Stomach (tissue), 8 donors: ENCODE measurements at regions not wholly inside any gene's neighbourhood (a gene's known extent, or its start where the extent isn't known, plus 50 kb on each side); places are given as distances from the start of the nearest gene placed in this dataset.

Experiments used
- DNase-seq, 2 donors: peaks; one replicate each; pipeline versions ENCODE4 v3.0.0 to v3.0.0-alpha.2; 2013 to 2019
- H3K27ac ChIP-seq, 5 donors: fragments of 200-600 bp in 4 of 5; sonication (generic) in 4 of 5; one replicate each; pipeline ENCODE4 v1.5.1; 2013 to 2019; ENCODE audit warnings: mild to moderate bottlenecking in 1 of 5, moderate library complexity in 1 of 5
- H3K27me3 ChIP-seq, 3 donors: fragments of 200-600 bp; sonication (generic); one replicate each; pipeline ENCODE4 v1.5.1; 2017 to 2019; ENCODE audit warnings: mixed run types in 1 of 3
- H3K36me3 ChIP-seq, 4 donors: fragments of 200-600 bp; sonication (generic); 1 replicate in 3 of 4; 2 replicates in 1 of 4; pipeline ENCODE4 v1.5.1; 2016 to 2019
- H3K4me1 ChIP-seq, 4 donors: fragments of 200-600 bp; sonication (generic); one replicate each; pipeline ENCODE4 v1.5.1; 2016 to 2019
- H3K4me3 ChIP-seq, 4 donors: fragments of 200-600 bp; sonication (generic) in 3 of 4; one replicate each; pipeline ENCODE4 v1.5.1; 2016 to 2019; ENCODE audit warnings: mild to moderate bottlenecking in 1 of 4
- H3K9me3 ChIP-seq, 4 donors: fragments of 200-600 bp; sonication (generic); one replicate each; pipeline ENCODE4 v1.5.1; 2016 to 2019
- EP300 ChIP-seq: sonication (generic); formaldehyde crosslinking; IDR thresholded peaks from one replicate; pipeline ENCODE4 v1.6.1; 2017; ENCODE audit warnings: antibody characterized with exemption
- POLR2A ChIP-seq, 4 donors: fragments of 450-650 bp; IDR thresholded peaks; one replicate each; pipeline ENCODE4 v1.6.1; 2016; ENCODE audit warnings: antibody characterized with exemption in 4 of 4, control low read depth in 2 of 4, mild to moderate bottlenecking in 1 of 4, moderate library complexity in 1 of 4
- POLR2AphosphoS5 ChIP-seq, 3 donors: sonication (generic); formaldehyde crosslinking; IDR thresholded peaks; one replicate each; pipeline ENCODE4 v1.6.1; 2016; ENCODE audit warnings: antibody characterized with exemption in 3 of 3
- WGBS, 5 donors: extraction: QIAGEN DNeasy Blood & Tissue Kit in 3 of 5; methylation state at CpG; one replicate each; pipeline versions ENCODE4 v1.1.5 to v1.1.7; 2013 to 2018; 5-methylcytosine and 5-hydroxymethylcytosine counted together
- intact Hi-C: fragments of 100-400 bp; cut with DNase I; formaldehyde crosslinking; loops from one replicate; pipeline ENCODE4 v1.15.1; 2023; ENCODE audit warnings: low total_unique reads
- TF ChIP-seq, protein P1 (sequence below), 7 experiments: fragments of 450-650 bp in 4 of 7; fragments of 200-600 bp in 3 of 7; sonication (generic) in 3 of 7; IDR thresholded peaks; one replicate each; pipeline ENCODE4 v1.5.1; 2016 to 2019; ENCODE audit warnings: antibody characterized with exemption in 7 of 7, control low read depth in 2 of 7, mild to moderate bottlenecking in 1 of 7
- donor health status: healthy with polysubstance abuse.
- donor health status: Bipolar disorder and iron deficiency.
- donor health status: healthy.

DNA sequence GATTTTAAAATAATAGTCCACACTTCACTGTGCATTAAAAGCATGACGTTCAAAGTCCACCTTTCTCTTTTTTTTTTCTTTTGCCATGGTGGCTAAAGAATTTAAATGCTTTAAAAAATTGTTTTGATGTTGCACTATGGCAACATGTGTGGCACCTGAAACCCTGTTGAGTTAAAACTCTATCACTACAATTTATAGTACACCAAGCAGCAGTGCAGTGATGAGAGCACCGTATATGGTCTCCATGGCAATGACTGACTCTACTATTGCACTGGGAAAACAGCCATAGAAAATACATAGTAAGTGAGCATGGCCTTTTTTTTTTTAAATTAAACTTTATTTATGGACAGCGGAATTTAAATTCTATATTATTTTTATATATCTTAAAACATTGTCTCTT lies 298.8 kb downstream of the FIGN start:
- DNase-seq: peak in 1 of 2 donors; percentile 9
- WGBS, 5 donors: 58 to 71% (median 69%) methylated on average over 3 of the region's 3 CpGs
- Histone ChIP-seq H3K27me3 (no peaks in the 10 kb centered on the region), H3K4me1 (no peaks in the 10 kb centered on the region), H3K4me3 (no peak overlapping the region), H3K9me3 (no peaks in the 10 kb centered on the region), H3K27ac (no peak overlapping the region), H3K36me3 (no peaks in the 10 kb centered on the region)
- intact Hi-C loops: no loop called here
- TF ChIP-seq, protein P1, sequence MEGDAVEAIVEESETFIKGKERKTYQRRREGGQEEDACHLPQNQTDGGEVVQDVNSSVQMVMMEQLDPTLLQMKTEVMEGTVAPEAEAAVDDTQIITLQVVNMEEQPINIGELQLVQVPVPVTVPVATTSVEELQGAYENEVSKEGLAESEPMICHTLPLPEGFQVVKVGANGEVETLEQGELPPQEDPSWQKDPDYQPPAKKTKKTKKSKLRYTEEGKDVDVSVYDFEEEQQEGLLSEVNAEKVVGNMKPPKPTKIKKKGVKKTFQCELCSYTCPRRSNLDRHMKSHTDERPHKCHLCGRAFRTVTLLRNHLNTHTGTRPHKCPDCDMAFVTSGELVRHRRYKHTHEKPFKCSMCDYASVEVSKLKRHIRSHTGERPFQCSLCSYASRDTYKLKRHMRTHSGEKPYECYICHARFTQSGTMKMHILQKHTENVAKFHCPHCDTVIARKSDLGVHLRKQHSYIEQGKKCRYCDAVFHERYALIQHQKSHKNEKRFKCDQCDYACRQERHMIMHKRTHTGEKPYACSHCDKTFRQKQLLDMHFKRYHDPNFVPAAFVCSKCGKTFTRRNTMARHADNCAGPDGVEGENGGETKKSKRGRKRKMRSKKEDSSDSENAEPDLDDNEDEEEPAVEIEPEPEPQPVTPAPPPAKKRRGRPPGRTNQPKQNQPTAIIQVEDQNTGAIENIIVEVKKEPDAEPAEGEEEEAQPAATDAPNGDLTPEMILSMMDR (IDR thresholded peaks at IDR 0.05): no peak

DNA sequence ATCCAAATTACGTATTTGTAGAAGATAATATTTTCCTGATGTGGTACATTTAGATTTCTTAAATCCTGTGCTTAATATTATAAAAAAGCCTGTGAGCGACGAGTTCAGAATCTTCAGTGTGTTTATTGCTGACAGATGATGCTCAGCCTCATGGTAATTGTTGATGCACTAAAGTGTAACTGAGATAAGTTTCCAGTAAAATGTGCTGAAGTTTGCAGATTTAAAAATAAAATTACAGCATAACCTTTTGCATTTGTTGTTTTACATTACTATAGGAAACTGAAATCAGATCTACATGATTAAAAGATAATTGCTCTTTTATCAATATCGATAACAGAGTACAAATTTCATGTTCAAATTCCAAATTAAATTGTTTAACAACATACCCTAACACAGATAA lies 307.6 kb downstream of the FIGN start:
- Histone ChIP-seq H3K36me3 (no peaks in the 10 kb centered on the region), H3K27ac (no peak overlapping the region), H3K4me3 (no peak overlapping the region), H3K4me1 (no peaks in the 10 kb centered on the region), H3K9me3 (no peaks in the 10 kb centered on the region), H3K27me3 (no peaks in the 10 kb centered on the region)
- TF ChIP-seq POLR2A (IDR thresholded peaks at IDR 0.05) (no peak), POLR2AphosphoS5 (IDR thresholded peaks at IDR 0.05) (no peak), EP300 (no peak)
- TF ChIP-seq, protein P1 (IDR thresholded peaks at IDR 0.05): no peak
- WGBS, 5 donors: 81 to 86% (median 81%) methylated on average over 4 of the region's 4 CpGs
- intact Hi-C loops: no loop called here
- no peak for DNase-seq

DNA sequence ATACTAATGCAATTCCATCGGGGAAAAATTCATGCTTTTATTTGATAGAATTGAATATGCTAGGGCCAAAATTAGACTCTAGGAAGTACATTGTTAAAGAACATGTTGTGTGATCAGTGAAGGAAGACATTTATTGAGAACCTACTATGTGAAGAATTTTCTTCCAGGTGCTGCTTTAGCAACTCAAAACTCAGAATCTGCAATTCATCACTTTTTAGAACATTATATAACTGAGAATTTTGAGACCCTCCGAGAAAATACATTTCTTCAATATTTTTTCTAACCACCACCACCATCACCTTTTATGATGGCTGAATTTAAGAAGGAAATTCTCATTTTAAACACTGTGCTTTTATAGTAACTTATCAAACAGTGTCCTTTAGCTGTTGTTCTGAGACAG lies 315.2 kb downstream of the FIGN start:
- intact Hi-C loops: no loop called here
- 92 to 96% (median 94%) methylated on average over 2 of the region's 2 CpGs for WGBS, 5 donors
- Histone ChIP-seq H3K4me1 (no peaks in the 10 kb centered on the region), H3K9me3 (no peaks in the 10 kb centered on the region), H3K36me3 (no peaks in the 10 kb centered on the region), H3K4me3 (no peak overlapping the region), H3K27ac (no peak overlapping the region), H3K27me3 (no peaks in the 10 kb centered on the region)
- DNase-seq: no peak
- TF ChIP-seq, protein P1 (IDR thresholded peaks at IDR 0.05): no peak
- TF ChIP-seq POLR2A (IDR thresholded peaks at IDR 0.05): no peak
- no peak for TF ChIP-seq POLR2AphosphoS5 (IDR thresholded peaks at IDR 0.05)
- no peak for TF ChIP-seq EP300

DNA sequence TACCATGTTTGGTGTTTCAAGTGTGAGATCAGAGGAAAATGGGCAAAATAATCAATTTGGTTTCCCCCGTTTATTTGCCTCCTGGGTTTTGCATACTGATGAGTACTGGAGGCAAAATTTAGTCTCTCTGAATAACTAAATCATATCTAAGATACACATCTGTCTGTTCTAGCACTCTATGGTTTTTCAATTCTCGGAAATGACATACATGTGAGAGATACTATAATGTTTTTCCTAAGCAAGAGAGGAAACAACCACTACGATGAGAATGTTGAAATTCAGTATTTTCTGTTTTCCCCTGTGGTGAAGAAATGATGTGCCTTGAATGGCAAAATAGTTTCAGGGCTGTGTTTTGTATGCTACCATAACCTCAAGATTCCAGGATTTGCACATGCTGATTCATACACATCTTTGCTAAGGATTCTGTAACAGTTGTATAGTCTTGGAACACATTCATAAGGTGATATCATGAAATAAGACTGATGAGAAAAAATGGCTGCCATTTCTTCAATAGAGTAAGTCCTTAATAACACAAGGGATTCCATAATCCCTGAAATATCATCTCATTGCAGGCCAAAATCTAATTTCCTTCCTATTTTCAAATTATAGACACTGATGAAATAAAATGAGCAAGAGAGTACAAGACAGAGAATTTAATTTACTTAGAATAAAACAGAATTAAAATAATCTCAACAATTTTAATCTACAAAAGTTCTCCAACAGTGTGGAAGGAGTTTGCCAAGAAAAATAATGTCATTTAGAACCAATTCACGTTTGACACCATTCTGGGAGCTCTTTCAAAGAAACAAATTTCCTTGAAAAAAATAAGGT lies 316.6 kb downstream of the FIGN start:
- Histone ChIP-seq H3K9me3 (no peaks in the 10 kb centered on the region), H3K27me3 (no peaks in the 10 kb centered on the region), H3K27ac (no peak overlapping the region), H3K36me3 (no peaks in the 10 kb centered on the region), H3K4me1 (no peaks in the 10 kb centered on the region), H3K4me3 (no peak overlapping the region)
- TF ChIP-seq EP300: no peak
- TF ChIP-seq, protein P1 (IDR thresholded peaks at IDR 0.05): no peak
- TF ChIP-seq POLR2AphosphoS5 (IDR thresholded peaks at IDR 0.05): no peak
- TF ChIP-seq POLR2A (IDR thresholded peaks at IDR 0.05): no peak
- no peak for DNase-seq
- 69 to 83% (median 78%) methylated on average over 4 of the region's 4 CpGs for whole genome bisulfite sequencing, 5 donors
- intact Hi-C loops: no loop called here
